ENCODE measurements at regions not wholly inside any gene's neighbourhood (a gene's known extent, or its start where the extent isn't known, plus 50 kb on each side); places are given as distances from the start of the nearest gene placed in this dataset.

DNA sequence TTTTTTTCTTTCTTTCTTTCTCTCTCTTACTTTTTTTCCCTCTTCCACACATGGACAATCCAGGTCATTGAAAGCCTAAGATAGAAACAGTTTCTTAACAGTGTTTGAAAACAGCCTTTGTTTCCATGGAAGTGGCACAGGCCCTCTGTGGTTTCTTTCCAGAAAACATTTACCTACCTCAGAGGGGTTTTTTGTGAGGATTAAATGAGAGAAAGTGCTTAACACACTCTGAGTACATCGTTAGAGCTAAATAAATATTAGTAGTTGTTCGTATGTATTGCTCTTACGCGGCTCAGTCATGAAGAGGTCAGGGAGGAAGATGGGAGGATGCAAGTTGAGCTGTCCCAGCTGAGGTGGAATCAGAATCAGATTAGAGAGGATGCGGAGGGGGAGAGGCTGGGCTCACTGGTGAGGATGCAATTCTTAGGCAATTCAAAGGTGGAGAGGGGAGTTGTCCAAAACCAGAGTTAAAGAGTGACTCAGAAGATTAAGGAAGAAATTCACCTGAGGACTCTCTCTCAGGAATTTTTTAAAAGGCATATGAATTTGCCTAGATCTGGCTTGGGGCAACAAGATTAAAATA lies 345.4 kb downstream of the PMP22 start:
- intact Hi-C loops (cut with micrococcal nuclease) = loop anchor here (5.0 to 10.0 kb wide), 3 partner anchors 625 to 707 kb away; no protein-coding TSS in a partner anchor
- Mint-ChIP-seq H3K9me3 (peaks cover 0 to 18% (median 5%) of the 10 kb centered on the region in 7 donors), H3K4me1 (peaks cover 3% of the 10 kb centered on the region), H3K27ac (no peak overlapping the region), H3K4me3 (no peak overlapping the region), H3K27me3 (ENCODE audit: low read depth in 3 of 3) (peaks cover 0 to 2% (median 1%) of the 10 kb centered on the region in 3 donors), H3K36me3 (no peaks in the 10 kb centered on the region)
- H4K20me1 ChIP-seq (ENCODE audit: insufficient read depth, low read length) = no peaks in the 10 kb centered on the region
- H3K36me3 ChIP-seq (replicated peaks in 1 of 2; ENCODE audit: control insufficient read depth in 1 of 2, insufficient read depth in 2 of 2, low read length in 2 of 2) = no peaks in the 10 kb centered on the region
- no peaks in the 10 kb centered on the region for H3K79me2 ChIP-seq (ENCODE audit: insufficient read depth, low read length)
- H3K4me2 ChIP-seq (replicated peaks; ENCODE audit: extremely low read depth, low read length, poor library complexity, severe bottlenecking) = no peak overlapping the region
- no peak overlapping the region for H3K9ac ChIP-seq (ENCODE audit: insufficient read depth, low read length, poor library complexity, severe bottlenecking)
- WGBS (ENCODE audit: insufficient coverage) = 98% methylated on average over 5 of the region's 5 CpGs
- peaks cover 0 to 8% of the 10 kb centered on the region in 2 donors for H3K9me3 ChIP-seq (replicated peaks in 1 of 2; ENCODE audit: control insufficient read depth in 1 of 2, insufficient read depth in 1 of 2, low read length in 2 of 2)
- no peaks in the 10 kb centered on the region for H3K4me1 ChIP-seq (ENCODE audit: control insufficient read depth in 1 of 2, insufficient read depth in 2 of 2, low read length in 2 of 2)
- TF ChIP-seq, protein P1, sequence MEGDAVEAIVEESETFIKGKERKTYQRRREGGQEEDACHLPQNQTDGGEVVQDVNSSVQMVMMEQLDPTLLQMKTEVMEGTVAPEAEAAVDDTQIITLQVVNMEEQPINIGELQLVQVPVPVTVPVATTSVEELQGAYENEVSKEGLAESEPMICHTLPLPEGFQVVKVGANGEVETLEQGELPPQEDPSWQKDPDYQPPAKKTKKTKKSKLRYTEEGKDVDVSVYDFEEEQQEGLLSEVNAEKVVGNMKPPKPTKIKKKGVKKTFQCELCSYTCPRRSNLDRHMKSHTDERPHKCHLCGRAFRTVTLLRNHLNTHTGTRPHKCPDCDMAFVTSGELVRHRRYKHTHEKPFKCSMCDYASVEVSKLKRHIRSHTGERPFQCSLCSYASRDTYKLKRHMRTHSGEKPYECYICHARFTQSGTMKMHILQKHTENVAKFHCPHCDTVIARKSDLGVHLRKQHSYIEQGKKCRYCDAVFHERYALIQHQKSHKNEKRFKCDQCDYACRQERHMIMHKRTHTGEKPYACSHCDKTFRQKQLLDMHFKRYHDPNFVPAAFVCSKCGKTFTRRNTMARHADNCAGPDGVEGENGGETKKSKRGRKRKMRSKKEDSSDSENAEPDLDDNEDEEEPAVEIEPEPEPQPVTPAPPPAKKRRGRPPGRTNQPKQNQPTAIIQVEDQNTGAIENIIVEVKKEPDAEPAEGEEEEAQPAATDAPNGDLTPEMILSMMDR (IDR thresholded peaks at IDR 0.05) = no peak
- no peak overlapping the region for H2AFZ ChIP-seq (ENCODE audit: insufficient read depth, low read depth, low read length, poor library complexity, severe bottlenecking)
- no peak overlapping the region for H3K27ac ChIP-seq (ENCODE audit: low read depth in 1 of 2, low read length in 2 of 2)
- H3K27me3 ChIP-seq (ENCODE audit: control insufficient read depth in 2 of 2, insufficient read depth in 2 of 2, low read length in 2 of 2) = no peaks in the 10 kb centered on the region
- DNase-seq = no peak
- no peak overlapping the region for H3K4me3 ChIP-seq (replicated peaks in 1 of 3; ENCODE audit: low read depth in 2 of 3, low read length in 3 of 3)

DNA sequence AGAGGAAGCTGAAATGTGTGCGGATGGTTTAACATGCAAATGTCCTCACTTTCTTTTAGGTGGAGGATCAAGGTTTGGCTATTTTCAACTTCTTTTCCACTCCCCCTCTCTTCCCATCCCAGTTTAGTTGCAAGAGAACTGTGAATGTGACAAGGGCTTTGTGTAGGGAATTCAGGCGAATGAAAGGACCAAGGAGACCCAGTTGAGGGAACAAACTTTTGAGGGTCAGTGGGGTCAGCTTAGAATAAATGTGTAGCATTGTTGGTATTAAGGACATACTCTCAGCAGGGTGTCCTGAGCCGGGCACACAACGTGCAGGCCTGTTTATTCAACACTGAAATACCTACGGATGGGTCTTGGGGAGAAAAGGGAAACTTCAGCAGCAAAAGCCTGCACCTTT lies 346.0 kb downstream of the PMP22 start:
- Mint-ChIP-seq H3K36me3 (no peaks in the 10 kb centered on the region), H3K4me1 (peaks cover 7% of the 10 kb centered on the region), H3K9me3 (peaks cover 0 to 18% (median 5%) of the 10 kb centered on the region in 7 donors), H3K27me3 (ENCODE audit: low read depth in 3 of 3) (peaks cover 0 to 2% (median 1%) of the 10 kb centered on the region in 3 donors), H3K4me3 (no peak overlapping the region), H3K27ac (no peak overlapping the region)
- Histone ChIP-seq H3K9ac (ENCODE audit: insufficient read depth, low read length, poor library complexity, severe bottlenecking) (no peak overlapping the region), H3K79me2 (ENCODE audit: insufficient read depth, low read length) (no peaks in the 10 kb centered on the region), H3K4me3 (replicated peaks in 1 of 3; ENCODE audit: low read depth in 2 of 3, low read length in 3 of 3) (no peak overlapping the region), H2AFZ (ENCODE audit: insufficient read depth, low read depth, low read length, poor library complexity, severe bottlenecking) (no peak overlapping the region), H3K36me3 (replicated peaks in 1 of 2; ENCODE audit: control insufficient read depth in 1 of 2, insufficient read depth in 2 of 2, low read length in 2 of 2) (no peaks in the 10 kb centered on the region), H3K27ac (ENCODE audit: low read depth in 1 of 2, low read length in 2 of 2) (no peak overlapping the region), H4K20me1 (ENCODE audit: insufficient read depth, low read length) (no peaks in the 10 kb centered on the region), H3K9me3 (replicated peaks in 1 of 2; ENCODE audit: control insufficient read depth in 1 of 2, insufficient read depth in 1 of 2, low read length in 2 of 2) (peaks cover 0 to 8% of the 10 kb centered on the region in 2 donors), H3K4me1 (ENCODE audit: control insufficient read depth in 1 of 2, insufficient read depth in 2 of 2, low read length in 2 of 2) (no peaks in the 10 kb centered on the region), H3K27me3 (ENCODE audit: control insufficient read depth in 2 of 2, insufficient read depth in 2 of 2, low read length in 2 of 2) (no peaks in the 10 kb centered on the region), H3K4me2 (replicated peaks; ENCODE audit: extremely low read depth, low read length, poor library complexity, severe bottlenecking) (no peak overlapping the region)
- DNase-seq = no peak
- TF ChIP-seq, protein P1 (IDR thresholded peaks at IDR 0.05) = no peak
- intact Hi-C loops (cut with micrococcal nuclease) = no loop called here
- 83% methylated on average over 1 of the region's 5 CpGs for WGBS (ENCODE audit: insufficient coverage)
